HepG2 (cell line): ENCODE measurements at regions not wholly inside any gene's neighbourhood (a gene's known extent, or its start where the extent isn't known, plus 50 kb on each side); places are given as distances from the start of the nearest gene placed in this dataset.

Experiments
- ATAC-seq: fragments of 200-7000 bp; cut with Tn5 transposase; 3 replicates; pipeline ENCODE4 v1.9.1; 2020; ENCODE audit warnings: mild to moderate bottlenecking, moderate library complexity
- BruUV-seq: library from RNA; stranded (reverse); fragments of 400-500 nt; replicated peaks from 2 replicates; lab custom pipeline; 2021; lab: Mats Ljungman, UMichigan
- CTCF ChIA-PET: fragments of 300-600 bp; formaldehyde crosslinking; extraction: SDS; loops from one replicate; lab custom pipeline; 2021; ENCODE audit warnings: low total read pairs, inconsistent platforms, low intra/inter-chr PET ratio; lab: Yijun Ruan, JAX
- POLR2A ChIA-PET: fragments of 350-600 bp; sonication (Branson Sonifier 250); formaldehyde crosslinking; loops from one replicate; lab custom pipeline; 2020; ENCODE audit warnings: antibody characterized with exemption, inconsistent platforms; lab: Yijun Ruan, JAX
- DNase-seq: peaks from one replicate; pipeline ENCODE4 v3.0.0-alpha.2; 2015; ENCODE audit warnings: low spot score
- FAIRE-seq: peaks from 3 replicates; lab custom pipeline; 2011; peaks lifted over from hg19 to GRCh38; lab: Jason Lieb, UNC
- H2AFZ ChIP-seq: one replicate; pipeline ENCODE4 v1.6.1; 2011; ENCODE audit warnings: low read length, inconsistent platforms
- H3K27ac ChIP-seq: fragments of 300-600 bp; 3 replicates; pipeline ENCODE4 v1.8.0; 2011; ENCODE audit warnings: mixed run types, mild to moderate bottlenecking, mixed read lengths, low read length, inconsistent platforms; ENCODE audit not compliant: insufficient read depth; ENCODE audit errors: extremely low read length
- H3K27me3 ChIP-seq, 2 experiments: fragments of 200-600 bp in 1 of 2; 2 replicates in 1 of 2; 3 replicates in 1 of 2; pipeline versions ENCODE4 v1.6.0 to v1.8.0; 2011; ENCODE audit warnings: low read length in 2 of 2, mild to moderate bottlenecking in 2 of 2, moderate library complexity in 2 of 2, inconsistent platforms in 1 of 2; ENCODE audit not compliant: insufficient read depth in 2 of 2, control insufficient read depth in 1 of 2
- H3K36me3 ChIP-seq, 2 experiments: fragments of 200-600 bp in 1 of 2; replicated peaks in 1 of 2; 2 replicates in 1 of 2; 3 replicates in 1 of 2; pipeline versions ENCODE4 v1.5.1 to v1.8.0; 2011; ENCODE audit warnings: low read length in 2 of 2, inconsistent platforms in 1 of 2; ENCODE audit not compliant: insufficient read depth in 2 of 2, control insufficient read depth in 1 of 2
- H3K4me1 ChIP-seq: 2 replicates; pipeline ENCODE4 v1.5.1; 2012; ENCODE audit warnings: low read length, inconsistent platforms; ENCODE audit not compliant: insufficient read depth
- H3K4me2 ChIP-seq: 2 replicates; pipeline ENCODE4 v1.6.0; 2011; ENCODE audit warnings: low read depth, low read length, inconsistent platforms
- H3K4me3 ChIP-seq, 3 experiments: fragments of 200-600 bp in 1 of 3; sonication (generic), shearing (Covaris generic) in 1 of 3; replicated peaks in 1 of 3; 2 replicates each; pipeline ENCODE4 v1.5.1; 2011 to 2016; ENCODE audit warnings: low read length in 3 of 3, inconsistent platforms in 2 of 3, low read depth in 2 of 3, mild to moderate bottlenecking in 2 of 3, control low read depth in 1 of 3, mixed read lengths in 1 of 3; ENCODE audit not compliant: insufficient read depth in 1 of 3
- H3K79me2 ChIP-seq: one replicate; pipeline ENCODE4 v1.6.1; 2011; ENCODE audit warnings: low read length, inconsistent platforms; ENCODE audit not compliant: insufficient read depth
- H3K9ac ChIP-seq: 2 replicates; pipeline ENCODE4 v1.6.0; 2011; ENCODE audit warnings: mild to moderate bottlenecking, low read depth, low read length, inconsistent platforms; ENCODE audit not compliant: insufficient read depth
- H3K9me3 ChIP-seq: 2 replicates; pipeline ENCODE4 v1.5.1; 2012; ENCODE audit warnings: mild to moderate bottlenecking, low read length
- H4K20me1 ChIP-seq: 2 replicates; pipeline ENCODE4 v1.6.0; 2011; ENCODE audit warnings: inconsistent platforms, mild to moderate bottlenecking, low read length, moderate library complexity; ENCODE audit not compliant: insufficient read depth
- ETV6 ChIP-seq: sonication (generic); formaldehyde crosslinking; conservative IDR thresholded peaks from 2 replicates; pipeline ENCODE4 v1.4.0; 2020; ENCODE audit warnings: missing genetic modification reagents
- KMT2B ChIP-seq: IDR thresholded peaks from 2 replicates; pipeline ENCODE4 v1.6.1; 2016; ENCODE audit warnings: missing genetic modification reagents, missing compliant biosample characterization
- MATR3 ChIP-seq: sonication (generic); formaldehyde crosslinking; IDR thresholded peaks from 2 replicates; pipeline ENCODE4 v1.4.0; 2020; ENCODE audit warnings: missing genetic modification reagents
- NFE2 ChIP-seq: sonication (generic); formaldehyde crosslinking; IDR thresholded peaks from 2 replicates; pipeline ENCODE4 v1.4.0; 2020; ENCODE audit warnings: missing genetic modification reagents
- NFIB ChIP-seq: sonication (generic); formaldehyde crosslinking; IDR thresholded peaks from 2 replicates; pipeline ENCODE4 v1.9.0; 2021; ENCODE audit warnings: missing genetic modification reagents, mild to moderate bottlenecking, borderline replicate concordance
- RXRA ChIP-seq: sonication (generic); formaldehyde crosslinking; IDR thresholded peaks from 2 replicates; pipeline ENCODE4 v1.5.1; 2020; ENCODE audit warnings: missing genetic modification reagents
- ZC3H13 ChIP-seq: sonication (generic); formaldehyde crosslinking; IDR thresholded peaks from 2 replicates; pipeline ENCODE4 v1.8.1; 2023; ENCODE audit warnings: mild to moderate bottlenecking, missing genetic modification reagents, moderate library complexity
- ZMAT3 ChIP-seq: sonication (generic); formaldehyde crosslinking; conservative IDR thresholded peaks from 2 replicates; pipeline ENCODE4 v1.7.0; 2021; ENCODE audit warnings: missing genetic modification reagents
- ZNF124 ChIP-seq: sonication (generic); formaldehyde crosslinking; IDR thresholded peaks from 2 replicates; pipeline ENCODE4 v1.4.0; 2020; ENCODE audit warnings: missing genetic modification reagents
- ZNF143 ChIP-seq: sonication (generic); formaldehyde crosslinking; IDR thresholded peaks from 2 replicates; pipeline ENCODE4 v1.4.0; 2020; ENCODE audit warnings: missing genetic modification reagents
- ZNF317 ChIP-seq: sonication (generic); formaldehyde crosslinking; IDR thresholded peaks from 2 replicates; pipeline ENCODE4 v1.5.0; 2020; ENCODE audit warnings: mild to moderate bottlenecking, missing genetic modification reagents
- ZNF768 ChIP-seq: sonication (generic); formaldehyde crosslinking; IDR thresholded peaks from 2 replicates; pipeline ENCODE4 v1.4.0; 2020; ENCODE audit warnings: missing genetic modification reagents
- ZNF788 ChIP-seq: sonication (generic); formaldehyde crosslinking; IDR thresholded peaks from 2 replicates; pipeline ENCODE4 v1.5.0; 2020; ENCODE audit warnings: mild to moderate bottlenecking, missing genetic modification reagents, borderline replicate concordance
- WGBS: methylation state at CpG from one replicate; pipeline ENCODE4 v1.1.6; 2017; ENCODE audit warnings: low lambda C conversion rate; 5-methylcytosine and 5-hydroxymethylcytosine counted together
- in situ Hi-C: cut with HindIII; loops from 2 replicates; pipeline ENCODE4 v1.10.0; 2017; ENCODE audit warnings: low pct_unique_long_range_greater_than_20kb; ENCODE audit not compliant: extremely low pct_ligation_motif_present
- intact Hi-C: fragments of 100-400 bp; cut with micrococcal nuclease; formaldehyde crosslinking; loops from one replicate; pipeline ENCODE4 v1.10.0; 2022; ENCODE audit not compliant: unreplicated experiment
- TF ChIP-seq, protein P1 (sequence below): sonication (generic); formaldehyde crosslinking; IDR thresholded peaks from 2 replicates; pipeline ENCODE4 v1.4.0; 2020; ENCODE audit warnings: mild to moderate bottlenecking, missing genetic modification reagents
- TF ChIP-seq, protein P2 (sequence below): sonication (generic); formaldehyde crosslinking; IDR thresholded peaks from 2 replicates; pipeline ENCODE4 v1.4.0; 2020; ENCODE audit warnings: mild to moderate bottlenecking, missing genetic modification reagents
- TF ChIP-seq, protein P3 (sequence below): fragments of 450-650 bp; IDR thresholded peaks from 2 replicates; pipeline ENCODE4 v1.6.1; 2017; ENCODE audit warnings: mild to moderate bottlenecking
- TF ChIP-seq, protein P4 (sequence below): sonication (generic); formaldehyde crosslinking; IDR thresholded peaks from 2 replicates; pipeline ENCODE4 v1.8.1; 2023; ENCODE audit warnings: mild to moderate bottlenecking, moderate library complexity, missing genetic modification reagents
- TF ChIP-seq, protein P5 (sequence below): sonication (generic); formaldehyde crosslinking; conservative IDR thresholded peaks from 2 replicates; pipeline ENCODE4 v1.4.0; 2020; ENCODE audit warnings: missing genetic modification reagents

DNA sequence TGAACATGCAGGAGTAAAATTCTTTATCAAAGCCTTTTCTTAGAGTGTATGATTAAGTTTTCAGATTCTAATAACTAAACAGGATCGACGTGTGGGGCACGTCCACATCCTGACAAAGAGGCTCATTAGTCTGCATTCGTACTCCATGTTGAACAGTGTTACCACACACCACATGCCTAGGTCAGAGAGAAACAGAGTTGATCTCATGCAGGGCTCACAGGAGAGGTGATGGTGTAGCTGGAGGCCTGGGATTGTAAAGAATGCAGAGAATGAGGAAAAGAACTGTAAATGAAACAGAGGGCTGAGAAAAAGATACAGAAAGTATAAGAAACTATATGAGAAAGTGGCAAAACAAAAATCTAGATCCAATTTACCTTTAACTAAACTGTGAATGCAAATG, 632.5 kb downstream of the BCL11A start:
- no peaks in the 10 kb centered on the region for H4K20me1 ChIP-seq
- BruUV-seq = no TSS peak
- no peaks in the 10 kb centered on the region for H3K79me2 ChIP-seq
- TF ChIP-seq ZNF317 (no peak), NFIB (CRISPR knock-in tag) (no peak), ETV6 (CRISPR knock-in tag) (no peak), ZC3H13 (CRISPR knock-in tag) (no peak), MATR3 (no peak), NFE2 (CRISPR knock-in tag) (no peak), ZNF788 (CRISPR knock-in tag) (no peak), ZNF143 (CRISPR knock-in tag) (no peak), ZNF768 (no peak), KMT2B (no peak), RXRA (CRISPR knock-in tag) (no peak), ZMAT3 (CRISPR knock-in tag) (no peak), ZNF124 (no peak)
- TF ChIP-seq, protein P1, sequence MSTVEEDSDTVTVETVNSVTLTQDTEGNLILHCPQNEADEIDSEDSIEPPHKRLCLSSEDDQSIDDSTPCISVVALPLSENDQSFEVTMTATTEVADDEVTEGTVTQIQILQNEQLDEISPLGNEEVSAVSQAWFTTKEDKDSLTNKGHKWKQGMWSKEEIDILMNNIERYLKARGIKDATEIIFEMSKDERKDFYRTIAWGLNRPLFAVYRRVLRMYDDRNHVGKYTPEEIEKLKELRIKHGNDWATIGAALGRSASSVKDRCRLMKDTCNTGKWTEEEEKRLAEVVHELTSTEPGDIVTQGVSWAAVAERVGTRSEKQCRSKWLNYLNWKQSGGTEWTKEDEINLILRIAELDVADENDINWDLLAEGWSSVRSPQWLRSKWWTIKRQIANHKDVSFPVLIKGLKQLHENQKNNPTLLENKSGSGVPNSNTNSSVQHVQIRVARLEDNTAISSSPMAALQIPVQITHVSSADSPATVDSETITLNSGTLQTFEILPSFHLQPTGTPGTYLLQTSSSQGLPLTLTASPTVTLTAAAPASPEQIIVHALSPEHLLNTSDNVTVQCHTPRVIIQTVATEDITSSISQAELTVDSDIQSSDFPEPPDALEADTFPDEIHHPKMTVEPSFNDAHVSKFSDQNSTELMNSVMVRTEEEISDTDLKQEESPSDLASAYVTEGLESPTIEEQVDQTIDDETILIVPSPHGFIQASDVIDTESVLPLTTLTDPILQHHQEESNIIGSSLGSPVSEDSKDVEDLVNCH (CRISPR knock-in tag) = no peak
- TF ChIP-seq, protein P2, sequence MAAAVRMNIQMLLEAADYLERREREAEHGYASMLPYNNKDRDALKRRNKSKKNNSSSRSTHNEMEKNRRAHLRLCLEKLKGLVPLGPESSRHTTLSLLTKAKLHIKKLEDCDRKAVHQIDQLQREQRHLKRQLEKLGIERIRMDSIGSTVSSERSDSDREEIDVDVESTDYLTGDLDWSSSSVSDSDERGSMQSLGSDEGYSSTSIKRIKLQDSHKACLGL (CRISPR knock-in tag) = no peak
- TF ChIP-seq, protein P3, sequence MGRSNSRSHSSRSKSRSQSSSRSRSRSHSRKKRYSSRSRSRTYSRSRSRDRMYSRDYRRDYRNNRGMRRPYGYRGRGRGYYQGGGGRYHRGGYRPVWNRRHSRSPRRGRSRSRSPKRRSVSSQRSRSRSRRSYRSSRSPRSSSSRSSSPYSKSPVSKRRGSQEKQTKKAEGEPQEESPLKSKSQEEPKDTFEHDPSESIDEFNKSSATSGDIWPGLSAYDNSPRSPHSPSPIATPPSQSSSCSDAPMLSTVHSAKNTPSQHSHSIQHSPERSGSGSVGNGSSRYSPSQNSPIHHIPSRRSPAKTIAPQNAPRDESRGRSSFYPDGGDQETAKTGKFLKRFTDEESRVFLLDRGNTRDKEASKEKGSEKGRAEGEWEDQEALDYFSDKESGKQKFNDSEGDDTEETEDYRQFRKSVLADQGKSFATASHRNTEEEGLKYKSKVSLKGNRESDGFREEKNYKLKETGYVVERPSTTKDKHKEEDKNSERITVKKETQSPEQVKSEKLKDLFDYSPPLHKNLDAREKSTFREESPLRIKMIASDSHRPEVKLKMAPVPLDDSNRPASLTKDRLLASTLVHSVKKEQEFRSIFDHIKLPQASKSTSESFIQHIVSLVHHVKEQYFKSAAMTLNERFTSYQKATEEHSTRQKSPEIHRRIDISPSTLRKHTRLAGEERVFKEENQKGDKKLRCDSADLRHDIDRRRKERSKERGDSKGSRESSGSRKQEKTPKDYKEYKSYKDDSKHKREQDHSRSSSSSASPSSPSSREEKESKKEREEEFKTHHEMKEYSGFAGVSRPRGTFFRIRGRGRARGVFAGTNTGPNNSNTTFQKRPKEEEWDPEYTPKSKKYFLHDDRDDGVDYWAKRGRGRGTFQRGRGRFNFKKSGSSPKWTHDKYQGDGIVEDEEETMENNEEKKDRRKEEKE = no peak
- TF ChIP-seq, protein P4, sequence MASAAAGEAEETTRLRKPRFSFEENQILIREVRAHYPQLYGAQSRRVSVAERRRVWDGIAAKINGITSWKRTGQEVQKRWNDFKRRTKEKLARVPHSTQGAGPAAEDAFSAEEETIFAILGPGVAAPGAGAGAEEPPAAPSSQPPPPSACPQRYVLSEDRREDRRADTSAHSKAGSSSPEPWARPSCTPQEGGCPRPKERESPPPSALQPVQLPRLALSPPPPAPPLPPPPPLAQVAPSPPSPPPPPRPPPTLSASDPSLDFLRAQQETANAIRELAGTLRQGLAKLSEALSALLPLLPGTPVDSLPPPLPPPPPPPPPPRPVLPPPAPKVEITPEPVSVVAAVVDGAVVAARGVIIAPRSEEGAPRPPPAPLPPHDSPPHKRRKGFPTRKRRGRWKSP = no peak
- TF ChIP-seq, protein P5, sequence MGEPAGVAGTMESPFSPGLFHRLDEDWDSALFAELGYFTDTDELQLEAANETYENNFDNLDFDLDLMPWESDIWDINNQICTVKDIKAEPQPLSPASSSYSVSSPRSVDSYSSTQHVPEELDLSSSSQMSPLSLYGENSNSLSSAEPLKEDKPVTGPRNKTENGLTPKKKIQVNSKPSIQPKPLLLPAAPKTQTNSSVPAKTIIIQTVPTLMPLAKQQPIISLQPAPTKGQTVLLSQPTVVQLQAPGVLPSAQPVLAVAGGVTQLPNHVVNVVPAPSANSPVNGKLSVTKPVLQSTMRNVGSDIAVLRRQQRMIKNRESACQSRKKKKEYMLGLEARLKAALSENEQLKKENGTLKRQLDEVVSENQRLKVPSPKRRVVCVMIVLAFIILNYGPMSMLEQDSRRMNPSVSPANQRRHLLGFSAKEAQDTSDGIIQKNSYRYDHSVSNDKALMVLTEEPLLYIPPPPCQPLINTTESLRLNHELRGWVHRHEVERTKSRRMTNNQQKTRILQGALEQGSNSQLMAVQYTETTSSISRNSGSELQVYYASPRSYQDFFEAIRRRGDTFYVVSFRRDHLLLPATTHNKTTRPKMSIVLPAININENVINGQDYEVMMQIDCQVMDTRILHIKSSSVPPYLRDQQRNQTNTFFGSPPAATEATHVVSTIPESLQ (CRISPR knock-in tag) = no peak
- TF ChIP-seq, all 625 proteins: peak for 0
- Histone ChIP-seq H3K36me3 (no peaks in the 10 kb centered on the region), H3K27ac (no peak overlapping the region), H3K9ac (no peak overlapping the region), H2AFZ (no peak overlapping the region), H3K4me3 (no peak overlapping the region), H3K4me2 (no peak overlapping the region), H3K27me3 (no peaks in the 10 kb centered on the region), H3K4me1 (no peaks in the 10 kb centered on the region), H3K9me3 (no peaks in the 10 kb centered on the region)
- 18% methylated on average over 4 of the region's 4 CpGs for WGBS
- ATAC-seq (no peak), FAIRE-seq (no peak), DNase-seq (no peak)
- intact Hi-C loops = no loop called here
- ChIA-PET CTCF (no interaction called here), POLR2A (no interaction called here)
- in situ Hi-C loops = no loop called here
